Head of caudate nucleus (tissue), 42 donors: ENCODE measurements at regions not wholly inside any gene's neighbourhood (a gene's known extent, or its start where the extent isn't known, plus 50 kb on each side); places are given as distances from the start of the nearest gene placed in this dataset.
"Not testable (repeated sequence)": the region's sequence is repeated elsewhere in the genome, so short reads cannot be mapped to it uniquely, and the experiment has no call there.

Experiments used
- DNase-seq, 42 donors: peaks; one replicate each; pipeline versions ENCODE4 v3.0.0 to v3.0.0-alpha.2; 2020 to 2021; ENCODE audit warnings: mixed read lengths in 7 of 42
- intact Hi-C: fragments of 100-400 bp; cut with DNase I; formaldehyde crosslinking; loops from one replicate; pipeline ENCODE4 v1.15.0; 2022

GRCh38 chr1:238722812-238723211, 663.6 kb upstream of the CHRM3 start:
- intact Hi-C loops: no loop called here
- DNase-seq: no peak

DNA sequence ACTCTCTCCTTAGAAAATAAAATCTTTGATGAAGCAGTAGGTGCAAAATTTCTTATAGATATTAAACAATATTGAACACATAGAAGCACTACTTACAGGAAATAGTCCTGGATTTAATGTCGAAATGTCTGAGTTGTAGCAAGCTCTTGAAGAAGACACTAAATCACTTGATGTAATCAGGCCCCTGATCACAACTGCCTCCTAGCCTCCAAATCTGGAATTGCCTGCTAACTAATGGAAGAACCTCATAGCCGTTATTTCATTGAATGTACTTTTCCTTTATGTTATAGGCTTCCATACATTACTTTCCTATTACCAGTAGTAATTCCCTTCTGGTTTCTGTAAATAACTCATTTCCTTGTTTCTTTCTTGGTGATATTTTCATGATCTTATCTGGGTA, 675.7 kb upstream of the CHRM3 start:
- intact Hi-C loops: no loop called here
- DNase-seq: no peak

- no peak for DNase-seq
- intact Hi-C loops: no loop called here
Observed at GRCh38 chr1:238701024-238701423, 685.3 kb upstream of the CHRM3 start.

GRCh38 chr1:238690415-238690814, 696.0 kb upstream of the CHRM3 start:
- intact Hi-C loops: no loop called here
- DNase-seq: no peak

DNA sequence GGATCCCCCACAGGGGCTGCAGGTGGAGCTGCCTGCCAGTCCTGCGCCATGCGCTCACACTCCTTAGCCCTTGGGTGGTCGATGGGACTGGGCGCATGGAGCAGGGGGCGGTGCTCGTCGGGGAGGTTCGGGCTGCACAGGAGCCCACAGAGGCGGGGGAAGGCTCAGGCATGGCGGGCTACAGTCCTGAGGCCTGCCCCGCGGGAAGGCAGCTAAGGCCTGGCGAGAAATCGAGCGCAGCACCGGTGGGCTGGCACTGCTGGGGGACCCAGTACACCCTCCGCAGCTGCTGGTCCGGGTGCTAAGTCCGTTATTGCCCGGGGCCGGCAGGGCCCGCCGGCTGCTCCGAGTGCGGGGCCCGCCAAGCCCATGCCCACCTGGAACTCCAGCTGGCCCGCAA, 701.8 kb upstream of the CHRM3 start:
- DNase-seq, intact Hi-C loops: not testable (repeated sequence)

- DNase-seq: no peak
- intact Hi-C loops: no loop called here
Observed at GRCh38 chr1:238681451-238681850, 704.9 kb upstream of the CHRM3 start.

DNA sequence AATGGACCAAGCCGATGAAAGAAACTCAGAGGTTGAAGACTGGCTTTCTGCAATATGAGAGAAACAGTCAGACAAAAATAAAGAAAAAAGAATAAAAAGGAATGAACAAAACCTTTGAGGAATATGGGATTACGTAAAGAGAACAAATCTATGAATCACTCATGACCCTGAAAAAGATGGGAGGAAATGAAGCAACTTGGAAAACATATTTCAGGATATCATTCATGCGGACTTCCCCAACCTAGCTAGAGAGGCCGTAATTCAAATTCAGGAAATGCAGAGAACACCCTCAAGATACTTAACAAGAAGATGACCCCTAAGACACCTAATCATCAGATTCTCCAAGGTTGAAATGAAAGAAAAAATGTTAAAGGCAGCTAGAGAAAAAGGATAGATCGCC, 705.3 kb upstream of the CHRM3 start:
- intact Hi-C loops: no loop called here
- DNase-seq: no peak

GRCh38 chr1:238677567-238677966, 708.8 kb upstream of the CHRM3 start:
- DNase-seq: no peak
- intact Hi-C loops: no loop called here

- intact Hi-C loops: no loop called here
- no peak for DNase-seq
Observed at GRCh38 chr1:238675221-238675620, 711.1 kb upstream of the CHRM3 start.

GRCh38 chr1:238674316-238674715, 712.1 kb upstream of the CHRM3 start:
- no peak for DNase-seq
- intact Hi-C loops: no loop called here

GRCh38 chr1:238673561-238673960, 712.8 kb upstream of the CHRM3 start:
- no peak for DNase-seq
- intact Hi-C loops: no loop called here

GRCh38 chr1:238672806-238673205, 713.6 kb upstream of the CHRM3 start:
- intact Hi-C loops: no loop called here

GRCh38 chr1:238672262-238672661, 714.1 kb upstream of the CHRM3 start:
- intact Hi-C loops: no loop called here
- DNase-seq: no peak

More at GRCh38 chr1:238672806-238673205, 713.6 kb upstream of the CHRM3 start:
- DNase-seq: no peak

GRCh38 chr1:238664139-238664538, 722.2 kb upstream of the CHRM3 start:
- no peak for DNase-seq
- intact Hi-C loops: no loop called here

GRCh38 chr1:238660849-238661248, 725.5 kb upstream of the CHRM3 start:
- intact Hi-C loops: no loop called here
- no peak for DNase-seq

DNA sequence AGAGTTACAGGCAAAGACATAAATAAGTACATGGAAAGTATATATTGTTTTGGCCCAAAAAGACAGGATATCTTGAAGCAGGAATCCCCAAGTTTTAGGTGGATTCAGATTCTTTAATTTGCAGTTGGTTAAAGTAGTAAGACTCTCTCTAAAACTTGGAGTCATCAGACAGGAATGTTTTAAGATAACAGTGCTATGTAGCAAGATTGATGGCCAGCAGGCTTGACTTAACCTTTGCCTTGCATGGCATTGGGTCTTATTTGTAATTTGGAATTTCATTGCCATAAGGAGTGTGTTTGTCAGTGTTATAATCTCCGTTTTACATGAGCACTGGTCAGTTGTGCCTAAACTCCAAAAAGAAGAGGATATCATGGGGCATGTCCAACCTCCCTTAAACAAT, 727.6 kb upstream of the CHRM3 start:
- intact Hi-C loops: no loop called here
- no peak for DNase-seq

- intact Hi-C loops: no loop called here
- no peak for DNase-seq
Observed at GRCh38 chr1:238653693-238654321, 732.6 kb upstream of the CHRM3 start.

GRCh38 chr1:238652346-238652968, 733.9 kb upstream of the CHRM3 start:
- DNase-seq: no peak
- intact Hi-C loops: no loop called here

- DNase-seq: no peak
- intact Hi-C loops: no loop called here
Observed at GRCh38 chr1:238649200-238649599, 737.2 kb upstream of the CHRM3 start.

DNA sequence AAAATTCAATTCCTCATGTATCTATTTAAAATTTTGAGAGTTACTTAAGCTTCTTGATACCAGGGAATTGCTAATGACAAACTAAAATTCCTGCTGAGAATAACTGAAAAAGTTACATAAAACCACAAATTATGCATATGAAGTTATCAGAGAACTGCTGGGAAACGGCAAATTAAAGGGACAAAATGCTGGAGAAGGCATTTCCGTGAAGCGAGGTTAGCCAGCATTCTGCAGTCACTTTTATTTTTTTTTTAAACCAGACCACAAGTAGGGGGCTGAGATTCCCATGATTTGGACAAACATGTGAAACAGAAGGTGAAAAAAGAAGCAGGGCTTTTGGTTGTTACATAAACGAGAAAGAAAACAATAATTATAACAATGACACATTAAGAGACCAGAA, 737.6 kb upstream of the CHRM3 start:
- DNase-seq: no peak
- intact Hi-C loops: no loop called here

DNA sequence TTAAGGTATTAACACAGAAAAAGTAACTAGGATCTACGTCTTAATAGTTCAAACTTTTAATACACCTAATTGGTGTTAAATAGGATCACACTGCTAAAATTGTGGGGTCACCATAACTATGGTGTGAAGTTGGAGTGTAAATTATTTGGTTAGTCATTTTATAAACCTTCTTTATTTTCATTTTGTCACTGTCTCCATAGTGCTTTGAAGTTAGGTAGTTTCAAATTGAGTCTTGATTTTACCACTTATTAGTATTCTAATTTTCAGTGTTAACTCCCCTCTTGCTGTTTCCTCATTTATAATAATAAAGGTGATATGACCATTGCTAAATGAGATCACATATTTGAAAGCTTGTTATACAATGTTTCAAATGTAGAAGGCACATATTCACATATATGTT, 738.1 kb upstream of the CHRM3 start:
- intact Hi-C loops: no loop called here
- DNase-seq: no peak
